NB4 (cell line): ENCODE measurements at regions not wholly inside any gene's neighbourhood (a gene's known extent, or its start where the extent isn't known, plus 50 kb on each side); places are given as distances from the start of the nearest gene placed in this dataset.

Experiments
- DNase-seq: peaks from one replicate; pipeline ENCODE4 v3.0.0; 2010; ENCODE audit warnings: low read depth
- H3K4me3 ChIP-seq: one replicate; pipeline ENCODE4 v1.5.1; 2011; ENCODE audit warnings: mild to moderate bottlenecking, low read depth, low read length, moderate library complexity
- MYC ChIP-seq: IDR thresholded peaks from 2 replicates; pipeline ENCODE4 v1.6.1; 2011; ENCODE audit warnings: low read depth, low read length
- POLR2A ChIP-seq: IDR thresholded peaks from 2 replicates; pipeline ENCODE4 v1.6.1; 2011; ENCODE audit warnings: mild to moderate bottlenecking; ENCODE audit not compliant: insufficient read length; ENCODE audit errors: extremely low read depth
- TF ChIP-seq, protein P1 (sequence below): IDR thresholded peaks from 2 replicates; pipeline ENCODE4 v1.6.1; 2011; ENCODE audit warnings: low read depth, low read length
- TF ChIP-seq, protein P2 (sequence below): IDR thresholded peaks from one replicate; pipeline ENCODE4 v1.5.1; 2012; ENCODE audit warnings: low read depth, low read length

DNA sequence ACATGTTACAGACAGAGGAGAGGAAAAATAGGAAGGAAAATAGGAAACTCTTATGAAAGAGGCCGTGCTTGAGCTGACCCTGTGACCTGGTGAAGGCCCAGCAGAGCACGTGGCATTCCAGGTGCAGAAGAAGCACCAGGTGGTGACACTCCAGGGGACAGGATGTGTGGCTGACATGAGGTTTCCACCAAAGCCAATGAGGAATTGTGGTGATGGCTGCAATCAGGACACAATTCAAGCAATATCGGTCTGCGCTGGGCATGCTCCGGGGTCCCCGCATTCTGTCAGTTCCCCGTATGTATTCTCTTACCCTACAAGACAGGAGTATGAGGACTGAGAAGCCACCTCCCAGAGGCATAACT is 504.2 kb downstream of the EIPR1 start:
- H3K4me3 ChIP-seq, result no peak overlapping the region
- DNase-seq, result no peak
- TF ChIP-seq MYC, result no peak
- TF ChIP-seq, protein P1, sequence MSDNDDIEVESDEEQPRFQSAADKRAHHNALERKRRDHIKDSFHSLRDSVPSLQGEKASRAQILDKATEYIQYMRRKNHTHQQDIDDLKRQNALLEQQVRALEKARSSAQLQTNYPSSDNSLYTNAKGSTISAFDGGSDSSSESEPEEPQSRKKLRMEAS, result no peak
- TF ChIP-seq, protein P2, sequence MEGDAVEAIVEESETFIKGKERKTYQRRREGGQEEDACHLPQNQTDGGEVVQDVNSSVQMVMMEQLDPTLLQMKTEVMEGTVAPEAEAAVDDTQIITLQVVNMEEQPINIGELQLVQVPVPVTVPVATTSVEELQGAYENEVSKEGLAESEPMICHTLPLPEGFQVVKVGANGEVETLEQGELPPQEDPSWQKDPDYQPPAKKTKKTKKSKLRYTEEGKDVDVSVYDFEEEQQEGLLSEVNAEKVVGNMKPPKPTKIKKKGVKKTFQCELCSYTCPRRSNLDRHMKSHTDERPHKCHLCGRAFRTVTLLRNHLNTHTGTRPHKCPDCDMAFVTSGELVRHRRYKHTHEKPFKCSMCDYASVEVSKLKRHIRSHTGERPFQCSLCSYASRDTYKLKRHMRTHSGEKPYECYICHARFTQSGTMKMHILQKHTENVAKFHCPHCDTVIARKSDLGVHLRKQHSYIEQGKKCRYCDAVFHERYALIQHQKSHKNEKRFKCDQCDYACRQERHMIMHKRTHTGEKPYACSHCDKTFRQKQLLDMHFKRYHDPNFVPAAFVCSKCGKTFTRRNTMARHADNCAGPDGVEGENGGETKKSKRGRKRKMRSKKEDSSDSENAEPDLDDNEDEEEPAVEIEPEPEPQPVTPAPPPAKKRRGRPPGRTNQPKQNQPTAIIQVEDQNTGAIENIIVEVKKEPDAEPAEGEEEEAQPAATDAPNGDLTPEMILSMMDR, result no peak
- no peak for TF ChIP-seq POLR2A

DNA sequence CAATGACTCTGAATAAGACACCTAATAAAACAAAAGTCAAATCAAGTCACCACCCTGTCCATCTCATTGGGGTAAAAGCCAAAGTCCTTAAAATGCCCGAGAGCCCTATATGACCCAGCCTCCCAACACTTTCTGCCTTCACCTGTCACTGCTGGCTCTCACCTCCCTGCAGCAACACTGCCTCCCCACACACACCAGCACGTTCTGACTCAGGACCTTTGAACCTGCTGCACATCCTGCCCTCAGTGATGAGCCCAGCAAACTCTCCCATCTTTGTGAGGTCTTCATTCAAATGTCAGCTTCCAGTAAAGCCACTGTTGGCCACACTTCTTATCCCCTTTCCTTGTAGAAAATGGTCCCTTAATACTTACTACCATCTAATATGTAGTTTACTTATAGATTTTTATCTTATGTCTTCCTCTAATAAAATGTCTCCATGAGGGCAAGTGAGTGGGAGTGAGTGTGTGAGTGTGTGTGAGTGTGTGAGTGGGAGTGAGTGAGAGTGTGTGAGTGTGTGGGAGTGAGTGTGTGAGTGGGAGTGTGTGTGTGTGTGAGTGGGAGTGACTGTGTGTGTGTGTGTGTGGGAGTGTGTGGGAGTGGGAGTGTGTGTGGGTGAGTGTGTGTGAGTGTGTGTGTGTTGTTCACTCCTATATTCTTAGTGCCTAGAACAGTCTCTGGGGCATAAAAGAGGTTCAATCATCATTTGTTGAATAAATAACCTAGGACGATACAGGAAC is 504.7 kb downstream of the EIPR1 start:
- DNase-seq, result no peak
- H3K4me3 ChIP-seq, result no peak overlapping the region
- TF ChIP-seq, protein P2, result no peak
- TF ChIP-seq POLR2A (no peak), MYC (no peak)
- TF ChIP-seq, protein P1, result no peak

DNA sequence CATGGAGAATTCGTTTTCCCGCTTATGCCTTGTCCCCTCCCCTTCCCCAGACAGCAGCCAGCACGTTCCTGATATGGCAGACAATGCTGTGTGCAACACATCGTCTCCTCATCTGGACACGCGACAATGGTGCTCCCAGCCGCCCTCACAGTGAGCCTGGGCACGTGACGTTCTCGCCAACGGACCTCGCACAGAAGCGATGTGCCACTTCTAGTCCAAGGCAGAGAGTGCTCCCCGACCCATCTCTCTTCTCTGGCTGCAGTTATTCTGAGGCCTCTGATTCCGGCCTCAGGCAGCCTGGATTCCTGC is 505.4 kb downstream of the EIPR1 start:
- TF ChIP-seq, protein P1, result no peak
- TF ChIP-seq MYC (no peak), POLR2A (no peak)
- TF ChIP-seq, protein P2, result no peak
- no peak for DNase-seq
- H3K4me3 ChIP-seq, result no peak overlapping the region

DNA sequence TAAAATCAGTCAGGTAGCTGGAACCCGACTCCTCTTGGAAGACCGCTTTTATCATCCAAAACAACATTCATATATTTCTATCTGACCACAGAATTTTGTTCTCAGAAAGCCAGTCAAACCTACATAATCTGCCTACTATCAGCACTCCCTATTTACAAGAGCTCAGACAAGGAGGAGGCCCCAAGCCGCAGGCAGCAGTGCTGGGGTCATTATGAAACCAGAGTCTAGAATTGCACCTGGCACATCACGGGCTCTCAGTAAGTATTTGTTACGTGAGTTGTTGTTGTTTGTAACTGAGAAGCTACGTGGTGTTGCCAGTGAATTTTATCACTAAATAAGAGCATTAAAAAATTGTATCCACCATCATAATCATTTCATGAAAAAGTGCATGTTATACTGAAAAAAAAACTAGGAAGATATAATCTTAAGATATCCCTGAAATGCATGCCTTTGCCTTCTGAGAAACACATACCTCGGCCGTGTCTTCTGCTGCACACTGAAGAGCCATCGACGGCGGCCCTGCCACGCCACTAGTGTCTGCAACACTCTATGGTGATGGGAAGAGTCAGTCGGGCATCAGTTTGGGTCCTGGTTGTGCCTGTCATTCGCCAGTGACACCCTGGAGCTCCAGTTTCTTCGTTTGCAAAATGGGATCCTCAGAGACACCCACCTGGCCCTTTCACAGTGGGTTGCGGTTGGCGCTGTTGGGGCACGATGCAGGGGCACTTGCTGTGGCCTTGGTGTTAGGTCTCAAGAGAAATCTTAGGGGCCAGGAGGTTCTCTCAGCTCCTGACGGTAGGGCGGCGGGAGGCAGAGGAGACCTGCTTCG is 505.9 kb downstream of the EIPR1 start:
- no peak overlapping the region for H3K4me3 ChIP-seq
- TF ChIP-seq, protein P2, result no peak
- TF ChIP-seq, protein P1, result no peak
- DNase-seq, result no peak

DNA sequence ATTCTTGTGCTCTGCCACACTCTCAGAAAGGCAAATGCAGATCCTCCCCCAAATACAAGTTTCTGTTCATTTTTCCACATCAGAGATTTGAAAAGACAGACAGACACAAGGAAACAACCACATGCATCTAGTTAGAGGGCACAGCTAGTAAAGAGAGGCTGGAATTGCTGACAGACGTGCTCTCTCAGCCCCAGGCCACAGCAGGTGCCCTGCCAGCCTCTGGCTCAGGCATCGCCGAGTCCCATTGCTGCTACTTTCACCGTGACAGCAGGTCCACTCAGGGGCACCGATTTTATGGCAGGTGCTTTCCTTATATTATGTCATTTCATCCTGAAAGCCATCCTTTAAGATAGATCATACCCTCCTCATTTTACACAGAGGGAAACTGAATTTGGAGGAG is 507.5 kb downstream of the EIPR1 start:
- TF ChIP-seq, protein P1, result no peak
- TF ChIP-seq, protein P2, result no peak
- TF ChIP-seq POLR2A (no peak), MYC (no peak)
- DNase-seq, result no peak
- H3K4me3 ChIP-seq, result no peak overlapping the region
